ENCODE measurements at regions not wholly inside any gene's neighbourhood (a gene's known extent, or its start where the extent isn't known, plus 50 kb on each side); places are given as distances from the start of the nearest gene placed in this dataset.

GRCh38 chr1:208967334-208967733, 616.2 kb upstream of the CAMK1G start:
- TF ChIP-seq POLR2AphosphoS5 (IDR thresholded peaks at IDR 0.05), result no peak
- no peak for TF ChIP-seq TAF1 (IDR thresholded peaks at IDR 0.05; ENCODE audit: low read depth)
- TF ChIP-seq SMC3 (conservative IDR thresholded peaks at IDR 0.05; ENCODE audit: poor library complexity), result no peak
